Mesothelial cell of epicardium (in vitro differentiated cells): ENCODE measurements at regions not wholly inside any gene's neighbourhood (a gene's known extent, or its start where the extent isn't known, plus 50 kb on each side); places are given as distances from the start of the nearest gene placed in this dataset.

Experiments used
- DNase-seq, 2 experiments: peaks; one replicate each; pipeline ENCODE4 v3.0.0; 2021; ENCODE audit warnings: low spot score in 2 of 2; ENCODE audit not compliant: unreplicated experiment in 2 of 2
- H3K27ac Mint-ChIP-seq: 2 replicates; pipeline ENCODE4 v1.8.0; 2021; ENCODE audit warnings: mixed read lengths
- H3K27me3 Mint-ChIP-seq: 2 replicates; pipeline ENCODE4 v1.8.0; 2021; ENCODE audit warnings: low read depth, mixed read lengths
- H3K36me3 Mint-ChIP-seq: 2 replicates; pipeline ENCODE4 v1.8.0; 2021; ENCODE audit warnings: mixed read lengths
- H3K4me1 Mint-ChIP-seq: 2 replicates; pipeline ENCODE4 v1.8.0; 2021; ENCODE audit warnings: mixed read lengths
- H3K4me3 Mint-ChIP-seq: 2 replicates; pipeline ENCODE4 v1.8.0; 2021; ENCODE audit warnings: mild to moderate bottlenecking, moderate library complexity, mixed read lengths
- H3K9me3 Mint-ChIP-seq: 2 replicates; pipeline ENCODE4 v1.8.0; 2021; ENCODE audit warnings: mixed read lengths
- TF ChIP-seq, protein P1 (sequence below): fragments of 200-600 bp; sonication (generic); IDR thresholded peaks from one replicate; pipeline ENCODE4 v1.5.0; 2021; ENCODE audit warnings: antibody characterized with exemption; ENCODE audit not compliant: unreplicated experiment

DNA sequence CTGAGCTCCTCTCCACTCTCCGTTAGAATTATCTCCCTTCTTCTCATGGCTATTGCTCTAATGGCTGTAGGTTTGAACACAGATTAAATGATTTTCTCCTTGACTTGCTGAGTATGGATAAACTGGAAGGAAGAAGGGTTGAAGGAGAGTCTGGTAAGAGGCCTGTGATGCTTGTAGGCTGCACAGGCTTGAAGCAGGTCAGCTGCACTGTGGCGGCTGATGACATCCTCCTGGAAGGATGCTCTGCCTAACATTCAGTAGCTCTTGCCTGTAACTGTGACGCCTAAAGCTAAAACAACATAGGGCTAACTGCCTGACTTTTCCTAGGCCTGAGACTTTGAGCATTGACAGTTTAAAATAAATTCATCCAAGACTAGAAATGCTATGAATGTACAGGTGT lies 166.3 kb downstream of the MREG start:
- H3K9me3 Mint-ChIP-seq = no peaks in the 10 kb centered on the region
- TF ChIP-seq, protein P1, sequence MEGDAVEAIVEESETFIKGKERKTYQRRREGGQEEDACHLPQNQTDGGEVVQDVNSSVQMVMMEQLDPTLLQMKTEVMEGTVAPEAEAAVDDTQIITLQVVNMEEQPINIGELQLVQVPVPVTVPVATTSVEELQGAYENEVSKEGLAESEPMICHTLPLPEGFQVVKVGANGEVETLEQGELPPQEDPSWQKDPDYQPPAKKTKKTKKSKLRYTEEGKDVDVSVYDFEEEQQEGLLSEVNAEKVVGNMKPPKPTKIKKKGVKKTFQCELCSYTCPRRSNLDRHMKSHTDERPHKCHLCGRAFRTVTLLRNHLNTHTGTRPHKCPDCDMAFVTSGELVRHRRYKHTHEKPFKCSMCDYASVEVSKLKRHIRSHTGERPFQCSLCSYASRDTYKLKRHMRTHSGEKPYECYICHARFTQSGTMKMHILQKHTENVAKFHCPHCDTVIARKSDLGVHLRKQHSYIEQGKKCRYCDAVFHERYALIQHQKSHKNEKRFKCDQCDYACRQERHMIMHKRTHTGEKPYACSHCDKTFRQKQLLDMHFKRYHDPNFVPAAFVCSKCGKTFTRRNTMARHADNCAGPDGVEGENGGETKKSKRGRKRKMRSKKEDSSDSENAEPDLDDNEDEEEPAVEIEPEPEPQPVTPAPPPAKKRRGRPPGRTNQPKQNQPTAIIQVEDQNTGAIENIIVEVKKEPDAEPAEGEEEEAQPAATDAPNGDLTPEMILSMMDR = no peak
- no peaks in the 10 kb centered on the region for H3K36me3 Mint-ChIP-seq
- H3K27me3 Mint-ChIP-seq = no peaks in the 10 kb centered on the region
- H3K4me3 Mint-ChIP-seq = no peak overlapping the region
- DNase-seq = no peak
- no peak overlapping the region for H3K27ac Mint-ChIP-seq
- H3K4me1 Mint-ChIP-seq = no peaks in the 10 kb centered on the region

DNA sequence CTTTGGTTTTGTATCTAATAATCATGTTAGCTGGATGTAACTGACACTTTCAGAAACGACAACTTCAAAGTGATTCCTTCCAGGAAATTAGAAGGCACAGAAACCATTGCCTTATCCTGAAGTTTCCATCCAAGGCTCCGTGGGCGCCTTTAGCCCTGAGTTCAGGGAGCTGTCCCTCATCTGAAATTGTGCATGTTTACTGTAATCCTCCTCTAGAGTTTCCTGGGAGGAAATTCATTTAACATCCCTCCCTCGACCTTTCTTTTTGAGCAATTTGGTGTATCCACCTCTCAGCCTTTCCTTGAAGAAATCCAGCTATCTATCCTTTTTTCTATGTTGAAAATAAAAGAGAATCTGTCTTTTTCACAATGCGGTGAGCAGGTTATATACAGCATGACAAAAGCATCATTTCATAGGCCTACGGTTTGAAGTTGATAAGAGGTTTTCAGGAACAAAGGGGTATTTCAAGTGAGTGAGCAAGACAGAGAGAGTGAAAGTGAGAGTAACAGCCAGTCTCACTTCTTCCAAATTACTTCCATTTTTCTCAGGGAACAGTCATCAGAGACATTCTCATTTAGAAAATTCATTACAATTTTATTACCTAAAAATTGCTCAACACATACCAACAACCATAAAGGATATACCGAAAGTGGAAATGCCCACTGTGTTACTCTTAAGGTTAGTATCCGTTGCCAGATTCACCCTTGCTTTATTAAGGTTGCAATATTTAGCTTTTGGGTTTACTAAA lies 167.3 kb downstream of the MREG start:
- H3K4me3 Mint-ChIP-seq = no peak overlapping the region
- H3K27ac Mint-ChIP-seq = peak overlapping the region; percentile 4
- no peaks in the 10 kb centered on the region for H3K4me1 Mint-ChIP-seq
- H3K27me3 Mint-ChIP-seq = no peaks in the 10 kb centered on the region
- no peak for DNase-seq
- TF ChIP-seq, protein P1 = no peak
- H3K9me3 Mint-ChIP-seq = no peaks in the 10 kb centered on the region
- no peaks in the 10 kb centered on the region for H3K36me3 Mint-ChIP-seq

DNA sequence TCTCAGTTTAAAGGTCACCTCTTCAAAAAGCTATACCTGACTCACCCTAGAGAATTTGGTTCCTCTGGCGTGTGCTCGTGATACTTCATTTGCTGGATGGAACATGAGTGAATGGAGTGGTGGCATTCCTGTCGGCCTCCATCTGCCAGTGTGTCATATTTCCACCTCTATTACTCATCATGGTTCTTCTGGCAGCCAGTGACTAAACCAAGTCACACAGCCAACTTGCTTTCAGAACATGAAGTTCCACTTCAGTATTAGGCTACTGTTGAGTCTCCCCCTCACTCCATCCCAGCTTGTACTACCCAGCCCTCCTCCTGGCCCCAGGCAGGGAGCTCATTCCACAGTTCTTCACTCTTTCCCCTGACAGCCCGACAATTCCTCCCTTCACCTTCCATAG lies 169.8 kb downstream of the MREG start:
- DNase-seq = no peak
- peaks cover 9% of the 10 kb centered on the region for H3K4me1 Mint-ChIP-seq
- no peak overlapping the region for H3K27ac Mint-ChIP-seq
- no peaks in the 10 kb centered on the region for H3K9me3 Mint-ChIP-seq
- no peaks in the 10 kb centered on the region for H3K27me3 Mint-ChIP-seq
- no peaks in the 10 kb centered on the region for H3K36me3 Mint-ChIP-seq
- TF ChIP-seq, protein P1 = no peak
- H3K4me3 Mint-ChIP-seq = no peak overlapping the region

DNA sequence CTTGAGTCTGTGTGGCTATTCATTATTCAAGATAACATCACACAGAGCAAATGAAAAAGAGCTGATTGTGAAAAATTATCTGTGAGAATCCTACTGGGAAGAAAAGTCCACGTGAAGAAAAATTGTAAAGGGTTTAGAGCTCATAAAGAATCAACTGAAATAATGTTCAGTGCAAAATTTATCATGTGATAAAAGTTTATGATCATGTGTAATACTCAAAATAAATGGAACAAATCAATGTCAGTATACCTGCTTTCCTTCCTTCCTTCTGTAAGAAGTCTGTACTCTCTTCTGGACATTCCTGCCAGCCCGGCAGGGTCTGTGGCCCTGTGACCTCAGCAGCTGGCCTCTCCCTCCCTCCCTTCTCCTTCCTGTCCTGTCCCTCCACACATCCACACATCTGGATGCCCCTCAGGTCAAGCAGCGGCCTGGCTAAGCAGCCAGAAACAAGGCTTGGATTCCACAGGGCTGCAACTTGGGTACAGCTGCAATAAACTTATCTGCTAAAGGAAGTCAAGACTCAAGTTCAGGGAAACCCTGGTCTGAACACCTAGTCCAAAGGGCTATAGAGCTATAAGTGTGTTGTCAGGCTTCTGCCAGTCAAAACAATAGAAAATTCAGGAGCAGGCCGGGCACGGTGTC lies 172.1 kb downstream of the MREG start:
- TF ChIP-seq, protein P1 = no peak
- Mint-ChIP-seq H3K27me3 (no peaks in the 10 kb centered on the region), H3K36me3 (no peaks in the 10 kb centered on the region), H3K4me3 (no peak overlapping the region), H3K9me3 (no peaks in the 10 kb centered on the region), H3K27ac (no peak overlapping the region), H3K4me1 (peaks cover 18% of the 10 kb centered on the region)
- no peak for DNase-seq

DNA sequence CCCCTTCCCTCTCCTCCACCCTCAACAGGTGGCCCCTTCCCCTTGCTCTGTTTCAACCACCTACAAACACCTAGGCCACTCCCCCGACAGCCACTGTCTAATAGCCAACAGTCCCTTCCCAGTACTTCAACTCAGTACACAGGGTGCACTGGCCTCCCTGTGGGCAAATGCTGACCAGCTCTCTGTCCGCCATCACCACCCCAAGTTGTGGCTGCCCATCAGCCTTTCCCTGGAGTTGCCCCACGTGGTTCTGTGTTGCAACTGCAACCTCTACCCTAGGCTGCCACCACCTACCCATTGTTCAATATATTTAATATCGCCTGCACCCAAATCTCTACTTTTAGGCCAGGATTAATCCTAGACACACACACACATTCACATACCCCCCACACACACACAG lies 173.5 kb downstream of the MREG start:
- no peak for DNase-seq
- Mint-ChIP-seq H3K4me3 (no peak overlapping the region), H3K9me3 (no peaks in the 10 kb centered on the region), H3K27ac (no peak overlapping the region), H3K36me3 (no peaks in the 10 kb centered on the region), H3K27me3 (no peaks in the 10 kb centered on the region), H3K4me1 (peaks cover 27% of the 10 kb centered on the region)
- TF ChIP-seq, protein P1 = no peak
